ENCODE measurements at regions not wholly inside any gene's neighbourhood (a gene's known extent, or its start where the extent isn't known, plus 50 kb on each side); places are given as distances from the start of the nearest gene placed in this dataset.

DNA sequence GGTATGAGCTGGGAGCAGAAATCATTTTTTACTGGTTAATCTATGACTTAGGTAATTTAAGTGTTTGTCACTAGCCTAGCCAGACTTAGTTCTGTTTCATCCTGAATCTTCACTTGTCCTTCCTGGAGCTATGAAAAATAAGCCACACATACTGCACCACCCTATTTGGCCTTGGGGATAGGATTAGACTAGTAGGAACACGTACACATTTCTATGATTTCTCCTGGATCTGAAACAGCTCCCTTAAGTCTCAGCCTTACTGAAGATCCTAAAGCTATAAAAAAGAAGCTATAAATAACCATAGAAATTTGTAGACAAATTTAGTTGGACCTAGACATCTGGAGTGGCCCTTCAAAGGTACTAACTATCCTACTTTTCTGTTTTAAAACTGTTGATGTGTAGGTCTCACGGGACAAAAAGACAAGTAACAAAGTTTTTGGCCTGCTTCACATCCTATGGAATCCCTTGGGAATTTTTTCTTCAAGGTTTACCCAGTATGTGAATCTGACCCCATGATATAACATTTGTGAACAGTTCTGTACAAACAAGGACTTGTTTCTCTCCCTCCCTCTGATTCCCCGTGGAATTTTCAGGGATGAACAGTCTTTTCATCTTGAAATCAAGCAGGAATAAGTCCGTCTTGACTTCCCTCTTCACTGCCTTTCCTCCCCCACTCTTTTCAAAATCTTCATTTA lies 275.0 kb downstream of the FAM76B start:
- TF ChIP-seq REST (IDR thresholded peaks at IDR 0.05; ENCODE audit: low read depth) (no peak), TAF1 (IDR thresholded peaks at IDR 0.05; ENCODE audit: low read depth) (no peak), EP300 (IDR thresholded peaks at IDR 0.05; ENCODE audit: borderline replicate concordance) (no peak), NFIC (IDR thresholded peaks at IDR 0.05) (no peak), RAD21 (IDR thresholded peaks at IDR 0.05; ENCODE audit: low read depth) (no peak), ZBTB7A (IDR thresholded peaks at IDR 0.05; ENCODE audit: low read depth) (no peak), YY1 (IDR thresholded peaks at IDR 0.05; ENCODE audit: low read depth) (no peak), CEBPB (IDR thresholded peaks at IDR 0.05) (no peak), FOXM1 (IDR thresholded peaks at IDR 0.05; ENCODE audit: borderline replicate concordance, low read depth) (no peak)
- TF ChIP-seq, protein P1, sequence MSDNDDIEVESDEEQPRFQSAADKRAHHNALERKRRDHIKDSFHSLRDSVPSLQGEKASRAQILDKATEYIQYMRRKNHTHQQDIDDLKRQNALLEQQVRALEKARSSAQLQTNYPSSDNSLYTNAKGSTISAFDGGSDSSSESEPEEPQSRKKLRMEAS (IDR thresholded peaks at IDR 0.05): no peak
- TF ChIP-seq, protein P2, sequence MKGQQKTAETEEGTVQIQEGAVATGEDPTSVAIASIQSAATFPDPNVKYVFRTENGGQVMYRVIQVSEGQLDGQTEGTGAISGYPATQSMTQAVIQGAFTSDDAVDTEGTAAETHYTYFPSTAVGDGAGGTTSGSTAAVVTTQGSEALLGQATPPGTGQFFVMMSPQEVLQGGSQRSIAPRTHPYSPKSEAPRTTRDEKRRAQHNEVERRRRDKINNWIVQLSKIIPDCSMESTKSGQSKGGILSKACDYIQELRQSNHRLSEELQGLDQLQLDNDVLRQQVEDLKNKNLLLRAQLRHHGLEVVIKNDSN (IDR thresholded peaks at IDR 0.05): no peak
